ENCODE measurements at regions not wholly inside any gene's neighbourhood (a gene's known extent, or its start where the extent isn't known, plus 50 kb on each side); places are given as distances from the start of the nearest gene placed in this dataset.
"Not testable (repeated sequence)": the region's sequence is repeated elsewhere in the genome, so short reads cannot be mapped to it uniquely, and the experiment has no call there.

GRCh38 chr20:43382135-43382534 is 75.6 kb upstream of the SRSF6 start:
- not testable (repeated sequence) for DNase-seq; H3K27me3 ChIP-seq (ENCODE audit: control insufficient read depth, insufficient read depth, low read length); H3K36me3 ChIP-seq (replicated peaks; ENCODE audit: control insufficient read depth, insufficient read depth, low read length); H3K4me3 ChIP-seq (ENCODE audit: insufficient read depth, low read depth, low read length)

- H3K27me3 ChIP-seq (ENCODE audit: control insufficient read depth, insufficient read depth, low read length); DNase-seq; H3K4me3 ChIP-seq (ENCODE audit: insufficient read depth, low read depth, low read length); H3K36me3 ChIP-seq (replicated peaks; ENCODE audit: control insufficient read depth, insufficient read depth, low read length): not testable (repeated sequence)
These were observed 76.2 kb upstream of the SRSF6 start for GRCh38 chr20:43381533-43381932.

- Histone ChIP-seq H3K27me3 (ENCODE audit: control insufficient read depth, insufficient read depth, low read length) (no peaks in the 10 kb centered on the region), H3K36me3 (replicated peaks; ENCODE audit: control insufficient read depth, insufficient read depth, low read length) (no peaks in the 10 kb centered on the region), H3K4me3 (ENCODE audit: insufficient read depth, low read depth, low read length) (no peak overlapping the region)
- no peak for DNase-seq
These were observed 78.3 kb upstream of the SRSF6 start for GRCh38 chr20:43379239-43379917.

GRCh38 chr20:43376831-43377230 is 80.9 kb upstream of the SRSF6 start:
- no peak for DNase-seq
- no peaks in the 10 kb centered on the region for H3K36me3 ChIP-seq (replicated peaks; ENCODE audit: control insufficient read depth, insufficient read depth, low read length)
- H3K27me3 ChIP-seq (ENCODE audit: control insufficient read depth, insufficient read depth, low read length), result no peaks in the 10 kb centered on the region
- H3K4me3 ChIP-seq (ENCODE audit: insufficient read depth, low read depth, low read length), result no peak overlapping the region

GRCh38 chr20:43375591-43375990 is 82.1 kb upstream of the SRSF6 start:
- no peak for DNase-seq
- no peaks in the 10 kb centered on the region for H3K27me3 ChIP-seq (ENCODE audit: control insufficient read depth, insufficient read depth, low read length)
- H3K36me3 ChIP-seq (replicated peaks; ENCODE audit: control insufficient read depth, insufficient read depth, low read length), result no peaks in the 10 kb centered on the region
- H3K4me3 ChIP-seq (ENCODE audit: insufficient read depth, low read depth, low read length), result no peak overlapping the region

DNA sequence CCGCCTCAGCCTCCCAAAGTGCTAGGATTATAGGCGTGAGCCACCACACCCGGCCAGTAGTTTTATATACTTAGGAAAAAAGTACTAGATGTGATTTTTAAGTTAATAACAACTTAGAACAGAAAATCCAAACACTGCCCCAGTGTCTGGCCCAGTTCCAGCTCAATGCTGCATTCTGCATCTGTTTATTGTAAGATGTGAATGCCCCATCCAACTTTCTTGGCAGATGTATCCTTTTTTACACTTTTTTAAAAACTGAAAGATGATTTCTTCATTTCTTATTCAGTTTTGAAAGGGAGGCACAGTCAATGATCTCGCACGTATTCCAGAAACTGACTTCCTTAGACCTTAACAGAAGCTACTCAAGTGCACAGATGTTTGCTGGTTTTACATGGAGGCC is 85.6 kb upstream of the SRSF6 start:
- no peaks in the 10 kb centered on the region for H3K36me3 ChIP-seq (replicated peaks; ENCODE audit: control insufficient read depth, insufficient read depth, low read length)
- DNase-seq, result no peak
- no peak overlapping the region for H3K4me3 ChIP-seq (ENCODE audit: insufficient read depth, low read depth, low read length)
- H3K27me3 ChIP-seq (ENCODE audit: control insufficient read depth, insufficient read depth, low read length), result no peaks in the 10 kb centered on the region

DNA sequence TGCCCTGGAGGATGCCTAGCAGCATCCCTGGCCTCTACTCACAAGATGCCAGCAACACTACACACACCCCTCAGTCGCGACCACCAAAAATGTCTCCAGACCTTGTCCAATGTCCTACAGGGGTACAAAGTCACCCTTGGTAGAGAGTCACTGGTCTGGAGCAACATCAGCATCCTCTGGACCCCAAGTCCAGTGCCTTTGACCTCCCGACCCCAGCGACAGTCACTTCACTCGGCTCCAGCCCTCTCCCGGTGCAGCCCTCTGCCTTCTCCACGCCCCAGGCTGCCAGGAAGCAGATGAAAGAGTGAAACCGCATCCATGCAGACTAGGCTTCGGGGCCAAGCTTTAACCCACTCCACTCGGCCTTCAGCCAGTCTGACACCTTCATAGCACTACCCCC is 92.0 kb upstream of the SRSF6 start:
- no peaks in the 10 kb centered on the region for H3K27me3 ChIP-seq (ENCODE audit: control insufficient read depth, insufficient read depth, low read length)
- DNase-seq, result no peak
- no peak overlapping the region for H3K4me3 ChIP-seq (ENCODE audit: insufficient read depth, low read depth, low read length)
- H3K36me3 ChIP-seq (replicated peaks; ENCODE audit: control insufficient read depth, insufficient read depth, low read length), result no peaks in the 10 kb centered on the region

DNA sequence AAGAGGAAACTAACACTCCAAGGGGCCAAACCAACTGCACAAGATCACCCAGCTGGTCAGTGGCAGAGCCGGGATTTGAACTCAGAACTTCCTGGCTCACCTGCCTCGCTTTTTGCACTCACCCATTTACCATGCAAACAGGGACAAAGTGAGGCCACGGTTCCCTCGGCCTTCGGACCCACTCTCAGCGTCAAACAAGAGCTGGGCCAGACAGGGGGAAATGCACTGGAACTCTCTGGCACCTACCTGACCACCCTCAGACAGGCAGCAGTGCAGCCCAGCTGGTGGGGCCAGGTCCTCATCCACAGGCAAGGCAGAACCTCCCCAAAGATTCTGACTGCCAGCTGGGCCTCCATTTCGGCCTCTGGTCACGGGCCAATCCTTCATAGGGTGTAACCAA is 93.7 kb upstream of the SRSF6 start:
- H3K36me3 ChIP-seq (replicated peaks; ENCODE audit: control insufficient read depth, insufficient read depth, low read length), result no peaks in the 10 kb centered on the region
- DNase-seq, result no peak
- H3K27me3 ChIP-seq (ENCODE audit: control insufficient read depth, insufficient read depth, low read length), result no peaks in the 10 kb centered on the region
- H3K4me3 ChIP-seq (ENCODE audit: insufficient read depth, low read depth, low read length), result no peak overlapping the region

- no peaks in the 10 kb centered on the region for H3K27me3 ChIP-seq (ENCODE audit: control insufficient read depth, insufficient read depth, low read length)
- H3K36me3 ChIP-seq (replicated peaks; ENCODE audit: control insufficient read depth, insufficient read depth, low read length), result no peaks in the 10 kb centered on the region
- no peak for DNase-seq
- H3K4me3 ChIP-seq (ENCODE audit: insufficient read depth, low read depth, low read length), result no peak overlapping the region
These were observed 94.2 kb upstream of the SRSF6 start for GRCh38 chr20:43363506-43363905.

GRCh38 chr20:43361526-43361925 is 96.2 kb upstream of the SRSF6 start:
- no peak overlapping the region for H3K4me3 ChIP-seq (ENCODE audit: insufficient read depth, low read depth, low read length)
- no peak for DNase-seq
- H3K27me3 ChIP-seq (ENCODE audit: control insufficient read depth, insufficient read depth, low read length), result no peaks in the 10 kb centered on the region

GRCh38 chr20:43360016-43360415 is 97.7 kb upstream of the SRSF6 start:
- H3K36me3 ChIP-seq (replicated peaks; ENCODE audit: control insufficient read depth, insufficient read depth, low read length), result no peaks in the 10 kb centered on the region
- DNase-seq, result no peak
- H3K27me3 ChIP-seq (ENCODE audit: control insufficient read depth, insufficient read depth, low read length), result no peaks in the 10 kb centered on the region
- no peak overlapping the region for H3K4me3 ChIP-seq (ENCODE audit: insufficient read depth, low read depth, low read length)

More at GRCh38 chr20:43361526-43361925, 96.2 kb upstream of the SRSF6 start:
- no peaks in the 10 kb centered on the region for H3K36me3 ChIP-seq (replicated peaks; ENCODE audit: control insufficient read depth, insufficient read depth, low read length)

DNA sequence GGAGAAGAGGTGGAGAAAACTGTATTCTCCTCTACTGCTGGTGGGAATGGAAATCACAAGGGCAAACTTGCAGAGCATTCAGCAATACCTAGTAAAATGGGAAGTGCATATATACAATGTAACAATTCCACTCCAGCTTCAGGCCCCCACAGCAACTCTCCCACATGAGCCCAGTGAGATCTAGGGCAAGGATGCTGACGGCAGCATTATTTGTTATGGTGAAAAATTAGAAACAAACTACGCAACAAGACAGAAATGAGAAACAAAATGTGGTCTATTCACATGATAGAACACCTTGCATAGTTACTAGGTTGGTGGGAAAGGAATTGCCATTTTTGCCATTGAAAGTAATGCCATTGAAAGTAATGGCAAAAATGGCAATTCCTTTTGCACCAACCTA is 98.9 kb upstream of the SRSF6 start:
- H3K36me3 ChIP-seq (replicated peaks; ENCODE audit: control insufficient read depth, insufficient read depth, low read length), result no peaks in the 10 kb centered on the region
- no peaks in the 10 kb centered on the region for H3K27me3 ChIP-seq (ENCODE audit: control insufficient read depth, insufficient read depth, low read length)
- no peak for DNase-seq
- H3K4me3 ChIP-seq (ENCODE audit: insufficient read depth, low read depth, low read length), result no peak overlapping the region

GRCh38 chr20:43357352-43357751 is 100.3 kb upstream of the SRSF6 start:
- DNase-seq, result no peak
- no peaks in the 10 kb centered on the region for H3K27me3 ChIP-seq (ENCODE audit: control insufficient read depth, insufficient read depth, low read length)
- no peaks in the 10 kb centered on the region for H3K36me3 ChIP-seq (replicated peaks; ENCODE audit: control insufficient read depth, insufficient read depth, low read length)
- H3K4me3 ChIP-seq (ENCODE audit: insufficient read depth, low read depth, low read length), result no peak overlapping the region

GRCh38 chr20:43355610-43356009 is 102.1 kb upstream of the SRSF6 start:
- no peak for DNase-seq
- Histone ChIP-seq H3K4me3 (ENCODE audit: insufficient read depth, low read depth, low read length) (no peak overlapping the region), H3K36me3 (replicated peaks; ENCODE audit: control insufficient read depth, insufficient read depth, low read length) (no peaks in the 10 kb centered on the region), H3K27me3 (ENCODE audit: control insufficient read depth, insufficient read depth, low read length) (no peaks in the 10 kb centered on the region)

DNA sequence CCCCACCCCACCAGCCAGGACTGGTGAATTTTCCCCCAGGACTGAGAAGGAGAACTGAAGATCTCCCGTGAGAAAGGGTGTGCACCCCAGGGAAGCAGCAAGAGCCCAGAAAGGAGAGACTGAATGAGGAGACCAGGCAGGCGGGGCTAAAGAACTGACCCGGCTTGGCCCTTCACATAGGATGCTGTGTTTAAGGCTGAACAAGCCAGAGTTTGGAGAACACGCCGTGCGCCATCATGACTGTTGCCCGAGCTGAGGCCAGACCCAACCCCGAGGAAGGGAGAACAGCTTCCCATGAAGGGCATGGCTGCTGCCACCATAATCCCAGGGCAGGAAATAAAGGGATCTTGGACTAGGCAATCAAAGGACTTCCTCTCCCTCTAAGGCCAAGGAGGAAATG is 104.7 kb upstream of the SRSF6 start:
- peaks cover 6% of the 10 kb centered on the region for H3K27me3 ChIP-seq (ENCODE audit: control insufficient read depth, insufficient read depth, low read length)
- no peak for DNase-seq
- H3K36me3 ChIP-seq (replicated peaks; ENCODE audit: control insufficient read depth, insufficient read depth, low read length), result no peaks in the 10 kb centered on the region

GRCh38 chr20:43350694-43351093 is 107.0 kb upstream of the SRSF6 start:
- H3K36me3 ChIP-seq (replicated peaks; ENCODE audit: control insufficient read depth, insufficient read depth, low read length); H3K27me3 ChIP-seq (ENCODE audit: control insufficient read depth, insufficient read depth, low read length); H3K4me3 ChIP-seq (ENCODE audit: insufficient read depth, low read depth, low read length); DNase-seq: not testable (repeated sequence)

More for the DNA sequence above, 104.7 kb upstream of the SRSF6 start:
- H3K4me3 ChIP-seq (ENCODE audit: insufficient read depth, low read depth, low read length), result no peak overlapping the region
